NCI-H2107 treated with DMSO at 0.1 percent for 48 hours (cell line): ENCODE measurements at regions not wholly inside any gene's neighbourhood (a gene's known extent, or its start where the extent isn't known, plus 50 kb on each side); places are given as distances from the start of the nearest gene placed in this dataset.

Source experiments
- DNase-seq: peaks from one replicate; lab custom pipeline; 2025; ENCODE audit not compliant: unreplicated experiment; lab: John Stamatoyannopoulos, UW

GRCh38 chr14:101418601-101419000 lies 142.7 kb upstream of the DIO3 start:
- DNase-seq = no peak

GRCh38 chr14:101426466-101426865 lies 134.8 kb upstream of the DIO3 start:
- DNase-seq = no peak

GRCh38 chr14:101428409-101428808 lies 132.9 kb upstream of the DIO3 start:
- no peak for DNase-seq

GRCh38 chr14:101435546-101435945 lies 125.7 kb upstream of the DIO3 start:
- DNase-seq = no peak

- no peak for DNase-seq
Observed at GRCh38 chr14:101439023-101439422, 122.3 kb upstream of the DIO3 start.

DNA sequence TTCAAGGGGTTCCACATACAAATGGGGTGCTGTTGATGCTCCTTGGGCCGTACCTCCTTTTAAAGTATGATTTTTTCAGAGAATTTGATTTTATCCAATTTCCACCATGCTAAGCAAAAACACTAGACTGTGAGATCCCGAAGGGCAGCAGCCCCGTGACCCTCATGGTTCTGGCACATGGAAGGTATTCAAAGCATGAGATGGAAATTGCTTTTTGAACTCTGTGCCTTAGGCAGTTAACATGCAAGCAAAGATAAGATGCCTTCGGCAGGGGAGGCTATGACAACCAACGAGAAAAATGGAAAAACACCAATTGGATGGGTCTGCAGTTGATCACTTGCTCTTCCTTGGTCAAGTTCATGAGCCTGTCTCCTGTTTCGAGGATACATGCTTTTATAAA lies 120.8 kb upstream of the DIO3 start:
- DNase-seq = no peak

GRCh38 chr14:101441710-101442109 lies 119.6 kb upstream of the DIO3 start:
- DNase-seq = no peak

GRCh38 chr14:101442451-101442850 lies 118.8 kb upstream of the DIO3 start:
- DNase-seq = no peak

DNA sequence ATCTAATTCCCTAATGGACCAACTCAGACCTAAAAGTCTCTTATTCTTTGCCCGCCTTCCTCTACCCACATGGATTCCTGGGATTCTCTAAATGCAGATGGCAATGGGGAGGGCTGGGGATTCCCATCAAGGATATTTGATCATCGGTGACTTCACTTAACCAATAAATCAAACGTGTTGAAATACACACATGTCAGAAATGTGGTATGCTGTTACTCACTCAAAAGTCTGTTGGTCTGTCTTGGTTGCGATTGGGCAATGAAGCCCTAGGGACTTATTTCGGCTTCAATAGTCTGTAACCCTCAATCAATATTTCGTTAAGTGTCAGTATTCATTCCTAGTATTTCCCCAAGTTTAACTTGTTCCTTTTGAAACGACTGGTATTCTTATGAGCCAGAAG lies 117.2 kb upstream of the DIO3 start:
- DNase-seq = no peak

- DNase-seq = no peak
Observed at GRCh38 chr14:101445278-101445677, 116.0 kb upstream of the DIO3 start.

DNA sequence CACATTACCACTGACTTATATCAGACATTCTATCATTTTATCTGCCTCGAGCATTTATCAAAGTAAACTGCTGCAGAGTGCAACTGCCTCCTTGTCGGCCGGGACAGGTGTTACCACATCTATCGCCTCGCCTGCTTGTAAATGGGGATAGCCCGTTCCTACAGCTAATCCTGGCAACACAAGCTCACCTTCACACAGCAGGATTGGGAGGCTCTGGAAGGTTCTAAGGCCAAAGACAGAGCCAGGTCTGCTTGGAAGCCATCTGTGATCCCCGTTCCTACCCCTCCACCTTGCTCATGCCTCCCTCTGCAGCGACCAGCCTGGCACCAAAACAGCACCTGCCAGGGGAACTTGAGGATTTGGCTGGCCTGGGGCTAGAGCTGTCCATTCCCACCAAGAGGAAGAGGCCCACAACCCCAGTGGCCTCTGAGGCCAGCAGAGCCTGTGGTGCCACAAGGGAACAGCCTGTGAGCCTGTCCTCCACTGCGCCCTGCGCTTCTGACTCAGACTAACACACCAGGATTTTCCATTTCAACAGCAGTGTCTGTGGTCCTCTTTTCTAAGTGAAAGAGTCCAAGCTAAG lies 114.8 kb upstream of the DIO3 start:
- DNase-seq = no peak

GRCh38 chr14:101449114-101449513 lies 112.2 kb upstream of the DIO3 start:
- DNase-seq = peak; percentile 23

DNA sequence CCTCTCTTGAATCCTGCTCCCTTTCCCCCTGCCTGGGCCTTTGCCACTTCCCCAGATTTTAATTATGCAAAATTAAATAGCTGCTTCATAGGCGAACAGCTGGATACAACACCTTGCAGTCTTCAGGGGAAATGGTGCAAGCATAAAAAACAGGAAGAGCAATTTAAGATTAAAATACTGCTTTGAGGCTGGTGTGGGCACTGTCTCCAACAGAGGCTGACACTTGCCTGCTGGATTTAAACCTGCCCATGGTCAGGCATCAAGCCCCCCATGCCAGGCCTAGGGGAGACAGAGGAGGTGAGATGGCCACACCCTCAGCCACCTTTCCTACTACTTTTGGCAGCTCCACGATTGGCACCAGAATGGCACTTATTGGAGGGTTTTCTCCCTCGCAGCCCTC lies 110.1 kb upstream of the DIO3 start:
- DNase-seq = no peak

DNA sequence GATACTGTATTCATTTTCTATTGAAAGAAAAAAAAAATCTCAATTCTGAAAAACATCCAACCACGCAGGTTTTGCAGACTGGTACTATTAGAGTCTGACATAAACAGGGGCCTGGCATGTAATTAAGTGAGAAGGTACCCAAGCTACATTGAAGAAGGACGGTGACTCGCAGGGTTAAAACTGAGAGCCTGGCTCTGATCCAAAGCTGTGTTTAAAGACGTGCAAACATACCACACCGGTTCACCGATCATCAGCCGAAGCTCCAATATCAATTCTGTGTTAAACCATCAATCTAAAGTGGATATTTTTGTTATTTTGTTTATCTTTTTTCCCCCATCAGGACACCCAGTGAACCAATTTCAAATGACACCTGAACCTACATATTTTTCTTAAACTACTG lies 108.1 kb upstream of the DIO3 start:
- no peak for DNase-seq

GRCh38 chr14:101454229-101454628 lies 107.1 kb upstream of the DIO3 start:
- no peak for DNase-seq

GRCh38 chr14:101456246-101457175 lies 104.8 kb upstream of the DIO3 start:
- DNase-seq = no peak

DNA sequence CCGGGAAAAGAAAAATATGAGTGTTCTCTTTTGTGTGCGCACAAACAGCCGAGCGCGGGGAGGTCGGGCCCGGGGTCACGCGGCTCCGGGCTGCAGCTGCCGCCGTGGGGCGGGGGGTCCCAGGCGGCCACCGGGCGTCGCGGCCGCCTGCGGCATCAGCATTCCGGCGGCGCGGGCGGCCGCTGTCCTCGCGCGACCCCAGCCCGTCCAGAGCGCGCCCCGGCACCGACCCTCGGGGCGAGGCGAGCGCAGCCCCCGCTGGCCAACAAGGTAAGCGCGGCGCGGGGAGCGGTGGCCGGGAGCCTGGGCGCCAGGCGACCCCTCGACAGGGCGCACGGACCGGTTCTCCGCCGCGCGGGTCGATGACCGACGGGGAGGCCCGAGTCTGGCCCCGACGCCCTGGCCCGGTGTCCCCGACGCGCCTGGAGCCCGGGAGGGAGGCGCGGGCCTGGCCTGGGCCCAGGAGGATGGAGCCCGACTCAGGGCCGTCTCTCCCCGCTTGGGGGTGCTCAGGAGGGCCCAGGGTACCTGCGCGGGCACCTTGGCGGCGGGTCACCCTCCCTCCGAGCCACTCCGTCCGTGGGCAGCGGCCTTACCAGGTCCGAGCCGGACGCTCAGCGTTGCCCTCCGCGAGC lies 103.9 kb upstream of the DIO3 start:
- no peak for DNase-seq

GRCh38 chr14:101457936-101458740 lies 103.2 kb upstream of the DIO3 start:
- no peak for DNase-seq

DNA sequence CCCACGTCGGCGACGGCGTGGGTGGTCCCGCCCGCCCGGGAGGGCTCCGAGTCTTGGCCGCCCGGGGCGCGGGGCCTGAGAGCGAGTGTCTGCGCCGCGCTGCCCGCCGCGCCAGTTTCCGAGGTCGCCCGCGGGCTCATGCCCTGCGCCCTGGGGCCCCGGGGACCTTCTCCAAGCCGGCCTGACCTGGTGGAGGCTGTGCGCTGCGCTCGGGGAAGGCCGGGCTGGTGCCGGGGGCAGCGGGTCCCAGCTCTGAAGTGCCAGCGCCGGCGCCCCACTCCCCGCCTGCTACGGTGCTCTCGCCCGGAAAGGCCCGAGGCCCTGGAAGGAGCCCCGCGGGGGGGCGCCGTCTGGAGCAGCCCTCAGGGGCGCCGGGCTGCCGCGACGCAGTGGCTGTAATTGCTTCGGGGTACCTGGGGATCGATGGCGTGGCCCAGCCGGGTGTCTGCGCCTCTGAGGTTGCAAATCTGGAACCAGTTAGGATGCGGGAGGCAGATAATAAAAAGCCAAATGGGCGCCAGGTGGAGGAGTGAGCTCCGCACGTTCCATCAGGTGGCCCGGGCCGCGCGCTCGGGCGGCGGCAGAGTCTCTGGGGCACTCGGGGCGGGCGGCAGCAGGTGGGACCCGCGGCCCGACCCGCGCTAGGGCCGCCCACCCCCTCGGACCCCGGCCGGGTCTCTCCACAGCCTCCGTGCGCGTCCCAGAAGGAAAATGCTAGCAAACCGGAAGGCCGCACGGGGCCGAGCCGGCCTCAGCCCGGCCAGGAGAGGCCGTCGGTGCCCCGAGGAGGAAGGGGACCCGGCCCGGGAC lies 102.3 kb upstream of the DIO3 start:
- no peak for DNase-seq

DNA sequence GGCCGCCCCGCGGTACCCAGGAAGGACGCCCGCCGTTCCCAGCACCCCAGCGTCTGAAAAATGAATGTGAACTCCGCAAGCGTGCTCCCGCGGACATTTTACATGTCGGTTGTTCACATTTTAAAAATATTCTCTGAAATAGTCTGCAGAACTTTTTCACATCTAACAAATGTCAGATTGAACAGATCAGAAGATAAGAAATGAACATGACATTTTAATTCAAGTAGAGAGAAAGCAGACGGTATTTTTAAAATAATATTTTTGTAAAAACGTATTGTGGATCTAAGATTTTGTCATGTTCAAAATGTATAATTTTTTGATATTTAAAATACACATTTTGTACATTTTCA lies 101.8 kb upstream of the DIO3 start:
- no peak for DNase-seq

GRCh38 chr14:101460521-101460920 lies 100.8 kb upstream of the DIO3 start:
- DNase-seq = no peak
